GM12874 (cell line): ENCODE measurements at regions not wholly inside any gene's neighbourhood (a gene's known extent, or its start where the extent isn't known, plus 50 kb on each side); places are given as distances from the start of the nearest gene placed in this dataset.

Experiments
- TF ChIP-seq, protein P1 (sequence below): IDR thresholded peaks from 2 replicates; pipeline ENCODE4 v1.5.1; 2011; ENCODE audit warnings: low read depth, mild to moderate bottlenecking, control low read depth, low read length, moderate library complexity; ENCODE audit not compliant: insufficient read depth

DNA sequence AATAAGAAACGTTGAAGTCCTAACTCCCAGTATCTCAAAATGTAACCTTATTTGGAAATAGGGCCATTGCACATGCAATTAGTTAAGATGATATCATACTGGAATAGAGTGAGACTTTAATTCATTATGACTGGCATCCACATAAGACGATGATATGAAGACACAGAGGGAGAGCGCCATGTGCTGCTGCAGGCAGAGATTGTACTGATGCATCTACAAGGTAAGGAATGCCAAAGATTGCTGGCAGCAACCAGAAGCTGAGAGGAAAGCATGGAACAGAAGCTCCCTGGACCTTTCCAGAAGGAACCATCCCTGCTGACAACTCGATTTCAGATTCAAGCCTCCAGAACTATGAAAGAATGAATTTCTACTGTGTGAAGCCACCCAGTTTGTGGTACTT lies 697.0 kb upstream of the INTU start:
- TF ChIP-seq, protein P1, sequence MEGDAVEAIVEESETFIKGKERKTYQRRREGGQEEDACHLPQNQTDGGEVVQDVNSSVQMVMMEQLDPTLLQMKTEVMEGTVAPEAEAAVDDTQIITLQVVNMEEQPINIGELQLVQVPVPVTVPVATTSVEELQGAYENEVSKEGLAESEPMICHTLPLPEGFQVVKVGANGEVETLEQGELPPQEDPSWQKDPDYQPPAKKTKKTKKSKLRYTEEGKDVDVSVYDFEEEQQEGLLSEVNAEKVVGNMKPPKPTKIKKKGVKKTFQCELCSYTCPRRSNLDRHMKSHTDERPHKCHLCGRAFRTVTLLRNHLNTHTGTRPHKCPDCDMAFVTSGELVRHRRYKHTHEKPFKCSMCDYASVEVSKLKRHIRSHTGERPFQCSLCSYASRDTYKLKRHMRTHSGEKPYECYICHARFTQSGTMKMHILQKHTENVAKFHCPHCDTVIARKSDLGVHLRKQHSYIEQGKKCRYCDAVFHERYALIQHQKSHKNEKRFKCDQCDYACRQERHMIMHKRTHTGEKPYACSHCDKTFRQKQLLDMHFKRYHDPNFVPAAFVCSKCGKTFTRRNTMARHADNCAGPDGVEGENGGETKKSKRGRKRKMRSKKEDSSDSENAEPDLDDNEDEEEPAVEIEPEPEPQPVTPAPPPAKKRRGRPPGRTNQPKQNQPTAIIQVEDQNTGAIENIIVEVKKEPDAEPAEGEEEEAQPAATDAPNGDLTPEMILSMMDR = no peak

DNA sequence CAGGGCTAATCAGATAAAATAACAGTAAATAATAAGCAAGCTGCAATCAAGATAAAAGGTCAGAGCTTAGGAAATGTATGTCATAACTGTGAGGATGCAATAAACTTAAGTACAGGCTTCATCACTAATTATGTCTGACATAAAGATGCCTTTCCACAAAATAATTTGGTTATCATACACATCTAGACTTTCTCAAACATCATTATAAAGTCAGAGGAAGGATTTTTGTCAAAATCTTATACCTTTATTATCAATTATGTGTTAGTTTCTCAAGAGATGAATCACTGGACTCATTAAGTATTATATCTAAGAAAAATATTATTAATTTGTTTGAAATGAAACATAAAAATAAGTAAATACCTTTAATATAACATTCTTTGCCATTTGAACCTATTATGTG lies 695.4 kb upstream of the INTU start:
- TF ChIP-seq, protein P1 = no peak

DNA sequence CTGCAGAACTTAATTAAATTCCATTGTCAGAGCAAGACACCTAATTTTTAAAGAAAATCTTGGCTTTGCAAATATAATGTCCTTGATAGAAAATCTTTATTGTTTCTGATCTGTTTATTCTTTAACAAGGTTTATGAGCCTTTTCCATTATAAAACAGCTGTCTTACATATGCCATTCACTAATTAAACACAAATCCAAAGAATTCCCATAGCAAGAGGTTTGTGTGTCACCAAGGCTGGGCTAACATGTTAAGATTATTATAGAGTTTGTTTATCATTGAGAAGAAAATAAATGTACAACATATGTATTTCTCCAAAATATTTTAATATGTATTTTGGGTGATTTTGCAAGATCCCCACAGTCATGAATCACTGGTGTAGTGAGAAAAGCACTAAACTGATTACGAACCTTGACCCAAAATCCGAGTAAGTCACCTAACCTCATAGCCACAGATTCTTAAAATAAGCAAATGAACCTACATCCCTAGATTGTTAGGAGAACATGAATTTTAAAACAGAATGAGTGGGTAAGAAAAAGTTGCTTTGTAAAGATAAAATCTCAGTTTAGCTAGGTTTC lies 694.8 kb upstream of the INTU start:
- TF ChIP-seq, protein P1 = no peak

DNA sequence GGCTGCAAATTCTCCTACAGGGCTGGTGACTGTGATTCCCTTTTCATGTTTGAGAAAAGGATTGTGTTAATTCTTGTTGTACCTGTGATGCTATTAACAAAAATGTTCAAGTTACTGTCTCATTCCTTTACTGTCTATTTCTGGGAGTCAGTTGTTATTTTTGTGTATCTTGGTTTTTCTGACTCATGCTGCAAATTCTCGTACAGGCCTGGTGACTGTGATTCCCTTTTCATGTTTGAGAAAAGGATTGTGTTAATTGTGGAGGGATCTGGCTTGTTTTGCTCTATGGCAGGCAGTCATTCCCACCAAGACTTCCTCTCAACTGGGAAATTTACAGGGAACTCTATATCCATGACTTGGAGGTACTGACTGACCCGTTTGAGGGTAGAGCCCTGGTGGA lies 693.4 kb upstream of the INTU start:
- TF ChIP-seq, protein P1 = no peak

DNA sequence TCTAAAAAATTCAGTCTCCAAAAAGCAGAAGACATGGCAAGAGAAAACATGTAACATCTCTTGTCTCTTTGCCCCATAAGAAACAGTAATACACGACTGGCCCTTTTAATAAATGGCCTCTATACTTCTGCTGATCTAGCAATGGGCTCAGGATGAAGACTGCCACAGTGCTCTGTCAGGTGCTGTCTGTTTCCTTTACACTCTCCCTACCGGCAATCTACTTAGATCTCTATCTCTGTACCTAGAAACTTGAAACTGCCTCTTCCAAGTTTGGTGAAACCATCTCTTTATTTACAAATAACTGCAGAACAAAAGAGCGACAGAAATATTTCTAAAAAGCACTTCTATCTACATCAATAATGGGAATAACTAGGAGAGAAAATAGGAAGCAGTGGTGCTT lies 685.2 kb upstream of the INTU start:
- TF ChIP-seq, protein P1 = no peak

DNA sequence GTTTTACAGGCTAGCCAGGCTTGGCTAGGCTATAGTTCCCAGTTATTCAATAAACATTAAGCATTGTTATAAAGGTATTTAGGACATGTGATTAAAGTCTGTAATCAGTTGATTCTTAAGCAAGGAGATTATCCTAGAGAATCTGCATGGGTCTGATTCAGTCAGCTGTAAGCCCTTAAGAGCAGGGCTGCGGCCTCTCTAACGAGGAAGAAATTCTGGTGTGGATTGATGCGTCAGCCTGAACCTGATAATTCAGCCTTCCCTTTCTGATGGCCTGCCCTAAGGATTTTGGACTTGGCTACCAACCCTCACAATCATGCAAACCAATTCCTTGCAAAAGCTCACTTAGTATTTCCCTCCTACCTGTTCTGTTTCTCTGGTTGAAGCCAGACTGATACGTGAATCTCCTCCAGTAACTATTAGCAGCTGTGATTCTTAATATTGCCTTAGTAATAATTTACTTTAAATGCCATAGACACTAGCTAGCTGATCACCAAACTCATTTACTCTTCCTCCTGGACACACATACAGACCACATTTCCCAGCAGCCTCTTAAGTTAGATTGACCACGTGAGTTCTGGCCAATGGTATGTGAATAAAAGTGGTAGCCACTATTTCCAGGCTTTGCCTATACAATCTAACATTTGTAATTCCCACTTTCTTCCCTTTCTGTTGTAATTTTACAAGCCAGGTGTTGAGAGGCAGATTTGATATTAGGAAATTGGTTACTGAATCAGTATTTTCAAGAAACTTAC lies 678.0 kb upstream of the INTU start:
- TF ChIP-seq, protein P1 = no peak

DNA sequence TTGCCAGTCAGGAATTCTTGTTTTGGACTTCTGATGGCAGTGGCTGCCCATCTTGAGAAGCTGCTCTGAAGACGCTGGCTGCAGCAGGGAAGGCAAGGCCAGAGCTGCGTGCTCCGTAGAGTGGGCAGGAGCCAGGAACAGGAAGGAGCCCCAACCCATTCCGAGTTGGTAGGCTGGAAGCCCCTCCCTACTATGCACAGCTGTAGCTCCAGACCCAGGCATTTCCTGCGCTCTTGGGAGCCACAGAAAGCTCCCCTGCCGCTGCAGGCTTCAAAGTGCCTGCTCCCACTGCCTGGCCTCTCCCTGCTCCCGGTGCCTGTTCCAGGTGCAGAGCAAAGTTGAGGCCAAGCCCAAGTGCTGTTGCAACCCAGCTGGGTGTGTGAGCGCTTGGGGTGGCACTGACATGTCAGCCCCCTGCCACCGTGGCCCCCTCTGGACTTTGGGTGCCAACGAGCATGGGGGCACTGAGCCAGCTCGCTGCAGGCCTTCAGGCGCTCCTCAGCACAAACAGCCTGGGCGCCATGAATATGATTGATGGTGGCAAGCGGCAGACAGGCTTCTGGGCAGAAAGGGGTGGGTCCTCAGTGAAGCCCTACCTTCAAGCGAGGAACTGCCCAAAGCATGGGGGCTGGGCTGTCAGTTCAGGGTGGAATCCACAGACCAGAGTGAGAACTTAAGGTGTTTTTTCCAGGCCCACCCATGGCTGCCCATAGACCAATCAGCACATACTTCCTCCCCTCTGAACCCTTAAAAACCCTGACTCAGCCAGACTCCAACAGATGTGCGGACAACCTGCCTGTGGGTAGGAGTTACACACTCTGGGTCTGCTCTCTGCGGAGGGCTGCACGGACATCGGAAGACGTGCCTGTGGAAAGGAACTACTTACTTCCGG lies 677.2 kb upstream of the INTU start:
- TF ChIP-seq, protein P1 = no peak
